ENCODE measurements at regions not wholly inside any gene's neighbourhood (a gene's known extent, or its start where the extent isn't known, plus 50 kb on each side); places are given as distances from the start of the nearest gene placed in this dataset.

DNA sequence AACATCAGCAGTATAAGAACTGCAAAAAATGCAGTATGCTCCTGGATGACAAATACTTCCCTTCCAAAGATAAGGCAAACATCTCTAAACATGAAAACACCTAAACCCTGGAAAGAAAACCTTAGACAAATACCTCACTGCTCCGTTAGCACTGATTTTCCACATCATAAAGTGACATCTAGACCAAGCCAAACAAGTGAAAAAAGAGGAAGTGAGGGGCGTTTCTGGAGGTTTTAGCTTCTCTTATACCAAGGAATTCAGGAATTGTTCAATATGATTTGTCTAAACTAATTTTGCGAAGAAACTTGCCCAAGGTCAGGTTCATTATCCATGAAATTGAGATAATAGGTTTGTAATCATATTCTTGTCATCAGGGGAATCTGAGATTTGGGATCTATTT is 279.7 kb downstream of the ADRA2A start:
- no peak for DNase-seq (ENCODE audit: low spot score)
- ChIA-PET CTCF (interaction anchor here (1.3 to 1.5 kb wide), 2 partner anchors 12 to 280 kb away, joined by 4 to 7 read pairs; partner anchors contain the start of gene ADRA2A), POLR2A (no interaction called here)
- Mint-ChIP-seq H3K36me3 (no peaks in the 10 kb centered on the region), H3K27me3 (ENCODE audit: low read depth) (no peaks in the 10 kb centered on the region), H3K4me1 (peaks cover 6% of the 10 kb centered on the region), H3K27ac (no peak overlapping the region), H3K9me3 (no peaks in the 10 kb centered on the region), H3K4me3 (no peak overlapping the region)
- TF ChIP-seq SP1 (CRISPR knock-in tag; conservative IDR thresholded peaks at IDR 0.05), result no peak
- no peak for TF ChIP-seq ZNF138 (CRISPR knock-in tag; conservative IDR thresholded peaks at IDR 0.05)
- TF ChIP-seq, protein P1, sequence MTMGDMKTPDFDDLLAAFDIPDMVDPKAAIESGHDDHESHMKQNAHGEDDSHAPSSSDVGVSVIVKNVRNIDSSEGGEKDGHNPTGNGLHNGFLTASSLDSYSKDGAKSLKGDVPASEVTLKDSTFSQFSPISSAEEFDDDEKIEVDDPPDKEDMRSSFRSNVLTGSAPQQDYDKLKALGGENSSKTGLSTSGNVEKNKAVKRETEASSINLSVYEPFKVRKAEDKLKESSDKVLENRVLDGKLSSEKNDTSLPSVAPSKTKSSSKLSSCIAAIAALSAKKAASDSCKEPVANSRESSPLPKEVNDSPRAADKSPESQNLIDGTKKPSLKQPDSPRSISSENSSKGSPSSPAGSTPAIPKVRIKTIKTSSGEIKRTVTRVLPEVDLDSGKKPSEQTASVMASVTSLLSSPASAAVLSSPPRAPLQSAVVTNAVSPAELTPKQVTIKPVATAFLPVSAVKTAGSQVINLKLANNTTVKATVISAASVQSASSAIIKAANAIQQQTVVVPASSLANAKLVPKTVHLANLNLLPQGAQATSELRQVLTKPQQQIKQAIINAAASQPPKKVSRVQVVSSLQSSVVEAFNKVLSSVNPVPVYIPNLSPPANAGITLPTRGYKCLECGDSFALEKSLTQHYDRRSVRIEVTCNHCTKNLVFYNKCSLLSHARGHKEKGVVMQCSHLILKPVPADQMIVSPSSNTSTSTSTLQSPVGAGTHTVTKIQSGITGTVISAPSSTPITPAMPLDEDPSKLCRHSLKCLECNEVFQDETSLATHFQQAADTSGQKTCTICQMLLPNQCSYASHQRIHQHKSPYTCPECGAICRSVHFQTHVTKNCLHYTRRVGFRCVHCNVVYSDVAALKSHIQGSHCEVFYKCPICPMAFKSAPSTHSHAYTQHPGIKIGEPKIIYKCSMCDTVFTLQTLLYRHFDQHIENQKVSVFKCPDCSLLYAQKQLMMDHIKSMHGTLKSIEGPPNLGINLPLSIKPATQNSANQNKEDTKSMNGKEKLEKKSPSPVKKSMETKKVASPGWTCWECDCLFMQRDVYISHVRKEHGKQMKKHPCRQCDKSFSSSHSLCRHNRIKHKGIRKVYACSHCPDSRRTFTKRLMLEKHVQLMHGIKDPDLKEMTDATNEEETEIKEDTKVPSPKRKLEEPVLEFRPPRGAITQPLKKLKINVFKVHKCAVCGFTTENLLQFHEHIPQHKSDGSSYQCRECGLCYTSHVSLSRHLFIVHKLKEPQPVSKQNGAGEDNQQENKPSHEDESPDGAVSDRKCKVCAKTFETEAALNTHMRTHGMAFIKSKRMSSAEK (CRISPR knock-in tag; IDR thresholded peaks at IDR 0.05; ENCODE audit: borderline replicate concordance), result no peak
- TF ChIP-seq, protein P2, sequence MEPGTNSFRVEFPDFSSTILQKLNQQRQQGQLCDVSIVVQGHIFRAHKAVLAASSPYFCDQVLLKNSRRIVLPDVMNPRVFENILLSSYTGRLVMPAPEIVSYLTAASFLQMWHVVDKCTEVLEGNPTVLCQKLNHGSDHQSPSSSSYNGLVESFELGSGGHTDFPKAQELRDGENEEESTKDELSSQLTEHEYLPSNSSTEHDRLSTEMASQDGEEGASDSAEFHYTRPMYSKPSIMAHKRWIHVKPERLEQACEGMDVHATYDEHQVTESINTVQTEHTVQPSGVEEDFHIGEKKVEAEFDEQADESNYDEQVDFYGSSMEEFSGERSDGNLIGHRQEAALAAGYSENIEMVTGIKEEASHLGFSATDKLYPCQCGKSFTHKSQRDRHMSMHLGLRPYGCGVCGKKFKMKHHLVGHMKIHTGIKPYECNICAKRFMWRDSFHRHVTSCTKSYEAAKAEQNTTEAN (CRISPR knock-in tag; IDR thresholded peaks at IDR 0.05), result no peak
- no peak for TF ChIP-seq CBFB (CRISPR knock-in tag; IDR thresholded peaks at IDR 0.05; ENCODE audit: low read depth)
- no peak for TF ChIP-seq EMX1 (CRISPR knock-in tag; IDR thresholded peaks at IDR 0.05)
- no peak for TF ChIP-seq ZNF121 (CRISPR knock-in tag; IDR thresholded peaks at IDR 0.05)
- no peak for TF ChIP-seq ZNF317 (CRISPR knock-in tag; IDR thresholded peaks at IDR 0.05; ENCODE audit: borderline replicate concordance, low read depth)
- TF ChIP-seq ELF4 (CRISPR knock-in tag; IDR thresholded peaks at IDR 0.05; ENCODE audit: low read depth), result no peak
- TF ChIP-seq SMAD3 (CRISPR knock-in tag; IDR thresholded peaks at IDR 0.05; ENCODE audit: borderline replicate concordance), result no peak
- no peak for TF ChIP-seq MXD4 (CRISPR knock-in tag; IDR thresholded peaks at IDR 0.05; ENCODE audit: borderline replicate concordance)
- TF ChIP-seq, protein P3, sequence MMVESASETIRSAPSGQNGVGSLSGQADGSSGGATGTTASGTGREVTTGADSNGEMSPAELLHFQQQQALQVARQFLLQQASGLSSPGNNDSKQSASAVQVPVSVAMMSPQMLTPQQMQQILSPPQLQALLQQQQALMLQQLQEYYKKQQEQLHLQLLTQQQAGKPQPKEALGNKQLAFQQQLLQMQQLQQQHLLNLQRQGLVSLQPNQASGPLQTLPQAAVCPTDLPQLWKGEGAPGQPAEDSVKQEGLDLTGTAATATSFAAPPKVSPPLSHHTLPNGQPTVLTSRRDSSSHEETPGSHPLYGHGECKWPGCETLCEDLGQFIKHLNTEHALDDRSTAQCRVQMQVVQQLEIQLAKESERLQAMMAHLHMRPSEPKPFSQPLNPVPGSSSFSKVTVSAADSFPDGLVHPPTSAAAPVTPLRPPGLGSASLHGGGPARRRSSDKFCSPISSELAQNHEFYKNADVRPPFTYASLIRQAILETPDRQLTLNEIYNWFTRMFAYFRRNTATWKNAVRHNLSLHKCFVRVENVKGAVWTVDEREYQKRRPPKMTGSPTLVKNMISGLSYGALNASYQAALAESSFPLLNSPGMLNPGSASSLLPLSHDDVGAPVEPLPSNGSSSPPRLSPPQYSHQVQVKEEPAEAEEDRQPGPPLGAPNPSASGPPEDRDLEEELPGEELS (CRISPR knock-in tag; IDR thresholded peaks at IDR 0.05), result no peak
- TF ChIP-seq NFYB (CRISPR knock-in tag; conservative IDR thresholded peaks at IDR 0.05; ENCODE audit: low read depth), result no peak
- TF ChIP-seq, protein P4, sequence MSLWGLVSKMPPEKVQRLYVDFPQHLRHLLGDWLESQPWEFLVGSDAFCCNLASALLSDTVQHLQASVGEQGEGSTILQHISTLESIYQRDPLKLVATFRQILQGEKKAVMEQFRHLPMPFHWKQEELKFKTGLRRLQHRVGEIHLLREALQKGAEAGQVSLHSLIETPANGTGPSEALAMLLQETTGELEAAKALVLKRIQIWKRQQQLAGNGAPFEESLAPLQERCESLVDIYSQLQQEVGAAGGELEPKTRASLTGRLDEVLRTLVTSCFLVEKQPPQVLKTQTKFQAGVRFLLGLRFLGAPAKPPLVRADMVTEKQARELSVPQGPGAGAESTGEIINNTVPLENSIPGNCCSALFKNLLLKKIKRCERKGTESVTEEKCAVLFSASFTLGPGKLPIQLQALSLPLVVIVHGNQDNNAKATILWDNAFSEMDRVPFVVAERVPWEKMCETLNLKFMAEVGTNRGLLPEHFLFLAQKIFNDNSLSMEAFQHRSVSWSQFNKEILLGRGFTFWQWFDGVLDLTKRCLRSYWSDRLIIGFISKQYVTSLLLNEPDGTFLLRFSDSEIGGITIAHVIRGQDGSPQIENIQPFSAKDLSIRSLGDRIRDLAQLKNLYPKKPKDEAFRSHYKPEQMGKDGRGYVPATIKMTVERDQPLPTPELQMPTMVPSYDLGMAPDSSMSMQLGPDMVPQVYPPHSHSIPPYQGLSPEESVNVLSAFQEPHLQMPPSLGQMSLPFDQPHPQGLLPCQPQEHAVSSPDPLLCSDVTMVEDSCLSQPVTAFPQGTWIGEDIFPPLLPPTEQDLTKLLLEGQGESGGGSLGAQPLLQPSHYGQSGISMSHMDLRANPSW (CRISPR knock-in tag; conservative IDR thresholded peaks at IDR 0.05; ENCODE audit: low read depth), result no peak
- TF ChIP-seq, protein P5, sequence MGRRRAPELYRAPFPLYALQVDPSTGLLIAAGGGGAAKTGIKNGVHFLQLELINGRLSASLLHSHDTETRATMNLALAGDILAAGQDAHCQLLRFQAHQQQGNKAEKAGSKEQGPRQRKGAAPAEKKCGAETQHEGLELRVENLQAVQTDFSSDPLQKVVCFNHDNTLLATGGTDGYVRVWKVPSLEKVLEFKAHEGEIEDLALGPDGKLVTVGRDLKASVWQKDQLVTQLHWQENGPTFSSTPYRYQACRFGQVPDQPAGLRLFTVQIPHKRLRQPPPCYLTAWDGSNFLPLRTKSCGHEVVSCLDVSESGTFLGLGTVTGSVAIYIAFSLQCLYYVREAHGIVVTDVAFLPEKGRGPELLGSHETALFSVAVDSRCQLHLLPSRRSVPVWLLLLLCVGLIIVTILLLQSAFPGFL (CRISPR knock-in tag; IDR thresholded peaks at IDR 0.05; ENCODE audit: borderline replicate concordance), result no peak
- TF ChIP-seq, protein P6, sequence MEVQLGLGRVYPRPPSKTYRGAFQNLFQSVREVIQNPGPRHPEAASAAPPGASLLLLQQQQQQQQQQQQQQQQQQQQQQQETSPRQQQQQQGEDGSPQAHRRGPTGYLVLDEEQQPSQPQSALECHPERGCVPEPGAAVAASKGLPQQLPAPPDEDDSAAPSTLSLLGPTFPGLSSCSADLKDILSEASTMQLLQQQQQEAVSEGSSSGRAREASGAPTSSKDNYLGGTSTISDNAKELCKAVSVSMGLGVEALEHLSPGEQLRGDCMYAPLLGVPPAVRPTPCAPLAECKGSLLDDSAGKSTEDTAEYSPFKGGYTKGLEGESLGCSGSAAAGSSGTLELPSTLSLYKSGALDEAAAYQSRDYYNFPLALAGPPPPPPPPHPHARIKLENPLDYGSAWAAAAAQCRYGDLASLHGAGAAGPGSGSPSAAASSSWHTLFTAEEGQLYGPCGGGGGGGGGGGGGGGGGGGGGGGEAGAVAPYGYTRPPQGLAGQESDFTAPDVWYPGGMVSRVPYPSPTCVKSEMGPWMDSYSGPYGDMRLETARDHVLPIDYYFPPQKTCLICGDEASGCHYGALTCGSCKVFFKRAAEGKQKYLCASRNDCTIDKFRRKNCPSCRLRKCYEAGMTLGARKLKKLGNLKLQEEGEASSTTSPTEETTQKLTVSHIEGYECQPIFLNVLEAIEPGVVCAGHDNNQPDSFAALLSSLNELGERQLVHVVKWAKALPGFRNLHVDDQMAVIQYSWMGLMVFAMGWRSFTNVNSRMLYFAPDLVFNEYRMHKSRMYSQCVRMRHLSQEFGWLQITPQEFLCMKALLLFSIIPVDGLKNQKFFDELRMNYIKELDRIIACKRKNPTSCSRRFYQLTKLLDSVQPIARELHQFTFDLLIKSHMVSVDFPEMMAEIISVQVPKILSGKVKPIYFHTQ (CRISPR knock-in tag; IDR thresholded peaks at IDR 0.05), result no peak
- TF ChIP-seq, protein P7, sequence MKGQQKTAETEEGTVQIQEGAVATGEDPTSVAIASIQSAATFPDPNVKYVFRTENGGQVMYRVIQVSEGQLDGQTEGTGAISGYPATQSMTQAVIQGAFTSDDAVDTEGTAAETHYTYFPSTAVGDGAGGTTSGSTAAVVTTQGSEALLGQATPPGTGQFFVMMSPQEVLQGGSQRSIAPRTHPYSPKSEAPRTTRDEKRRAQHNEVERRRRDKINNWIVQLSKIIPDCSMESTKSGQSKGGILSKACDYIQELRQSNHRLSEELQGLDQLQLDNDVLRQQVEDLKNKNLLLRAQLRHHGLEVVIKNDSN (CRISPR knock-in tag; IDR thresholded peaks at IDR 0.05), result no peak
- TF ChIP-seq NR3C1 (CRISPR knock-in tag; conservative IDR thresholded peaks at IDR 0.05; ENCODE audit: low read depth), result no peak
- TF ChIP-seq TP53 (CRISPR knock-in tag; IDR thresholded peaks at IDR 0.05), result no peak
- no peak for ATAC-seq

All from WTC11 (cell line).